OCI-LY1 (cell line): ENCODE measurements at regions not wholly inside any gene's neighbourhood (a gene's known extent, or its start where the extent isn't known, plus 50 kb on each side); places are given as distances from the start of the nearest gene placed in this dataset.

ENCODE experiments used
- H2AFZ ChIP-seq: fragments of 200-600 bp; sonication (generic), shearing (Covaris generic); 2 replicates; pipeline ENCODE4 v1.6.0; 2014; ENCODE audit warnings: antibody characterized with exemption, mild to moderate bottlenecking, low read length
- H3F3A ChIP-seq: fragments of 200-600 bp; sonication (generic), shearing (Covaris generic); 2 replicates; pipeline ENCODE4 v1.6.0; 2014; ENCODE audit warnings: mild to moderate bottlenecking, antibody characterized with exemption, low read length, moderate library complexity; ENCODE audit not compliant: insufficient read depth
- H3K27ac ChIP-seq: fragments of 200-600 bp; sonication (generic); 2 replicates; pipeline ENCODE4 v1.5.1; 2014; ENCODE audit warnings: low read length, mixed run types, mild to moderate bottlenecking, low read depth; ENCODE audit not compliant: poor library complexity, severe bottlenecking
- H3K27me3 ChIP-seq: fragments of 200-600 bp; sonication (generic); 2 replicates; pipeline ENCODE4 v1.6.0; 2014; ENCODE audit warnings: antibody characterized with exemption, mild to moderate bottlenecking, low read length, moderate library complexity; ENCODE audit not compliant: insufficient read depth
- H3K36me3 ChIP-seq: fragments of 200-600 bp; sonication (generic); 2 replicates; pipeline ENCODE4 v1.6.1; 2014; ENCODE audit warnings: mild to moderate bottlenecking, antibody characterized with exemption, low read length, moderate library complexity, mixed read lengths; ENCODE audit not compliant: insufficient read depth
- H3K4me1 ChIP-seq: fragments of 200-600 bp; sonication (generic); 2 replicates; pipeline ENCODE4 v1.5.1; 2014; ENCODE audit warnings: mild to moderate bottlenecking, low read length, moderate library complexity; ENCODE audit not compliant: insufficient read depth, severe bottlenecking
- H3K4me2 ChIP-seq: fragments of 200-600 bp; sonication (generic), shearing (Covaris generic); 2 replicates; pipeline ENCODE4 v1.6.1; 2014; ENCODE audit warnings: low read length
- H3K4me3 ChIP-seq: fragments of 200-600 bp; sonication (generic); 2 replicates; pipeline ENCODE4 v1.5.1; 2014; ENCODE audit warnings: low read length, low read depth, mild to moderate bottlenecking, mixed read lengths; ENCODE audit not compliant: poor library complexity, severe bottlenecking
- H3K79me2 ChIP-seq: fragments of 200-600 bp; shearing (Covaris generic); 2 replicates; pipeline ENCODE4 v1.6.1; 2016; ENCODE audit warnings: mixed run types, low read length, mixed read lengths; ENCODE audit not compliant: insufficient read depth
- H3K9ac ChIP-seq: fragments of 200-600 bp; sonication (generic), shearing (Covaris generic); 2 replicates; pipeline ENCODE4 v1.6.1; 2014; ENCODE audit warnings: mild to moderate bottlenecking, low read length, mixed read lengths
- H3K9me2 ChIP-seq: fragments of 200-600 bp; sonication (generic), shearing (Covaris generic); 2 replicates; pipeline ENCODE4 v1.6.1; 2014; ENCODE audit warnings: low read depth, mild to moderate bottlenecking, low read length, mixed read lengths
- H3K9me3 ChIP-seq: fragments of 200-600 bp; shearing (Covaris generic); 2 replicates; pipeline ENCODE4 v1.6.1; 2014; ENCODE audit warnings: low read length, mixed read lengths
- H4K20me1 ChIP-seq: fragments of 200-600 bp; sonication (generic), shearing (Covaris generic); 2 replicates; pipeline ENCODE4 v1.6.0; 2016; ENCODE audit warnings: mild to moderate bottlenecking, low read length; ENCODE audit not compliant: insufficient read depth
- CTCF ChIP-seq: fragments of 200-600 bp; sonication (generic), shearing (Covaris generic); IDR thresholded peaks from 2 replicates; pipeline ENCODE4 v1.5.1; 2017; ENCODE audit warnings: mild to moderate bottlenecking, antibody characterized with exemption, low read length, moderate library complexity, mixed read lengths
- EZH2 ChIP-seq: fragments of 200-600 bp; sonication (generic), shearing (Covaris generic); IDR thresholded peaks from 2 replicates; pipeline ENCODE4 v1.8.0; 2017; ENCODE audit warnings: borderline replicate concordance, mixed run types, mild to moderate bottlenecking, antibody characterized with exemption, low read length, moderate library complexity, mixed read lengths

- H3K9me2 ChIP-seq, result no peaks in the 10 kb centered on the region
- TF ChIP-seq EZH2, result no peak
- TF ChIP-seq CTCF, result no peak
Measured at GRCh38 chr16:87067836-87068761, 249.1 kb downstream of the C16orf95 start.

GRCh38 chr16:87068762-87069150 is 248.4 kb downstream of the C16orf95 start:
- no peaks in the 10 kb centered on the region for H3K9me2 ChIP-seq
- TF ChIP-seq CTCF (no peak), EZH2 (no peak)
- no peak overlapping the region for H3K27ac ChIP-seq
- H2AFZ ChIP-seq, result no peak overlapping the region
- no peaks in the 10 kb centered on the region for H3K9me3 ChIP-seq
- no peaks in the 10 kb centered on the region for H4K20me1 ChIP-seq
- no peaks in the 10 kb centered on the region; the same call in 1 of the 2 replicates for H3K27me3 ChIP-seq
- H3F3A ChIP-seq, result no peaks in the 10 kb centered on the region
- no peak overlapping the region for H3K4me3 ChIP-seq
- no peaks in the 10 kb centered on the region; the same call in 1 of the 2 replicates for H3K36me3 ChIP-seq
- H3K4me2 ChIP-seq, result no peak overlapping the region
- peaks cover 45% of the 10 kb centered on the region for H3K4me1 ChIP-seq
- H3K9ac ChIP-seq, result no peak overlapping the region
- H3K79me2 ChIP-seq, result no peaks in the 10 kb centered on the region

More at GRCh38 chr16:87067836-87068761, 249.1 kb downstream of the C16orf95 start:
- no peaks in the 10 kb centered on the region for H4K20me1 ChIP-seq
- no peak overlapping the region for H3K9ac ChIP-seq
- no peaks in the 10 kb centered on the region for H3K9me3 ChIP-seq
- H2AFZ ChIP-seq, result no peak overlapping the region
- no peak overlapping the region for H3K4me2 ChIP-seq
- H3K4me3 ChIP-seq, result no peak overlapping the region
- peaks cover 44% of the 10 kb centered on the region for H3K4me1 ChIP-seq
- no peaks in the 10 kb centered on the region for H3K79me2 ChIP-seq
- no peaks in the 10 kb centered on the region; the same call in 1 of the 2 replicates for H3K36me3 ChIP-seq
- H3F3A ChIP-seq, result no peaks in the 10 kb centered on the region
- no peaks in the 10 kb centered on the region; the same call in 1 of the 2 replicates for H3K27me3 ChIP-seq
- no peak overlapping the region for H3K27ac ChIP-seq

GRCh38 chr16:87070657-87071056 is 246.5 kb downstream of the C16orf95 start:
- Histone ChIP-seq H3K36me3 (no peaks in the 10 kb centered on the region; the same call in 1 of the 2 replicates), H3K9me2 (no peaks in the 10 kb centered on the region), H3K27ac (no peak overlapping the region), H2AFZ (no peak overlapping the region), H3F3A (no peaks in the 10 kb centered on the region), H4K20me1 (no peaks in the 10 kb centered on the region), H3K27me3 (no peaks in the 10 kb centered on the region; the same call in 1 of the 2 replicates), H3K9ac (no peak overlapping the region), H3K4me2 (no peak overlapping the region), H3K4me1 (peaks cover 44% of the 10 kb centered on the region), H3K9me3 (no peaks in the 10 kb centered on the region), H3K4me3 (no peak overlapping the region), H3K79me2 (no peaks in the 10 kb centered on the region)
- TF ChIP-seq EZH2, result no peak
- TF ChIP-seq CTCF, result no peak
